Upper lobe of left lung (tissue), 6 donors: ENCODE measurements at regions not wholly inside any gene's neighbourhood (a gene's known extent, or its start where the extent isn't known, plus 50 kb on each side); places are given as distances from the start of the nearest gene placed in this dataset.

ENCODE experiments used
- ATAC-seq, 2 donors: fragments of 200-7000 bp; cut with Tn5 transposase; one replicate each; pipeline ENCODE4 v1.9.1; 2022; ENCODE audit warnings: mild to moderate bottlenecking in 2 of 2, moderate library complexity in 2 of 2; ENCODE audit not compliant: low FRiP score in 2 of 2
- DNase-seq, 2 donors: peaks; one replicate each; pipeline ENCODE4 v3.0.0-alpha.2; 2019 to 2020
- H3K27ac ChIP-seq, 4 donors: fragments of 200-600 bp; sonication (generic); one replicate each; pipeline ENCODE4 v1.5.1; 2016 to 2019
- H3K27me3 ChIP-seq, 4 donors: fragments of 200-600 bp; sonication (generic); one replicate each; pipeline ENCODE4 v1.5.1; 2017 to 2019
- H3K36me3 ChIP-seq, 4 donors: fragments of 200-600 bp; sonication (generic); one replicate each; pipeline ENCODE4 v1.5.1; 2016 to 2019
- H3K4me1 ChIP-seq, 4 donors: fragments of 200-600 bp; sonication (generic); one replicate each; pipeline ENCODE4 v1.5.1; 2018 to 2019
- H3K4me3 ChIP-seq, 4 donors: fragments of 200-600 bp; sonication (generic); one replicate each; pipeline ENCODE4 v1.5.1; 2017 to 2019; ENCODE audit warnings: mild to moderate bottlenecking in 2 of 4, moderate library complexity in 1 of 4
- H3K9me3 ChIP-seq, 4 donors: fragments of 200-600 bp; sonication (generic); one replicate each; pipeline ENCODE4 v1.5.1; 2018 to 2019
- CTCF ChIP-seq, 6 experiments: fragments of 450-650 bp in 4 of 6; fragments of 200-600 bp in 2 of 6; sonication (generic) in 2 of 6; IDR thresholded peaks; one replicate each; pipeline ENCODE4 v1.5.1; 2016 to 2019; ENCODE audit warnings: antibody characterized with exemption in 6 of 6
- EP300 ChIP-seq, 4 donors: sonication (generic); formaldehyde crosslinking; IDR thresholded peaks; one replicate each; pipeline ENCODE4 v1.5.1; 2017; ENCODE audit warnings: antibody characterized with exemption in 4 of 4, control low read depth in 2 of 4
- POLR2A ChIP-seq, 4 donors: fragments of 450-650 bp; IDR thresholded peaks; one replicate each; pipeline ENCODE4 v1.5.1; 2016 to 2017; ENCODE audit warnings: antibody characterized with exemption in 4 of 4, mild to moderate bottlenecking in 2 of 4
- POLR2AphosphoS5 ChIP-seq, 2 donors: sonication (generic); formaldehyde crosslinking; IDR thresholded peaks; one replicate each; pipeline ENCODE4 v1.5.1; 2017; ENCODE audit warnings: antibody characterized with exemption in 2 of 2
- WGBS, 2 donors: methylation state at CpG; one replicate each; pipeline ENCODE4 v1.1.5; 2017 to 2018; 5-methylcytosine and 5-hydroxymethylcytosine counted together
- donor health status: DM: no; HTN: no; CAD: no; lungs with moderate emphysema.
- donor health status: DM: no; HTN: yes; CAD: no; lungs with severe emphysema.

GRCh38 chr18:6653880-6654279 is 75.6 kb upstream of the ARHGAP28 start:
- Histone ChIP-seq H3K36me3 (no peaks in the 10 kb centered on the region), H3K9me3 (no peaks in the 10 kb centered on the region), H3K27ac (no peak overlapping the region), H3K4me1 (peaks cover 0 to 5% (median 0%) of the 10 kb centered on the region in 4 donors), H3K4me3 (no peak overlapping the region), H3K27me3 (no peaks in the 10 kb centered on the region)
- no peak for DNase-seq
- ATAC-seq: no peak
- TF ChIP-seq POLR2A (IDR thresholded peaks at IDR 0.05): no peak
- TF ChIP-seq POLR2AphosphoS5 (IDR thresholded peaks at IDR 0.05): no peak
- no peak for TF ChIP-seq CTCF (IDR thresholded peaks at IDR 0.05)
- no peak for TF ChIP-seq EP300 (IDR thresholded peaks at IDR 0.05)
- 67 to 70% methylated on average over 2 of the region's 2 CpGs for WGBS, 2 donors

- DNase-seq (no peak), ATAC-seq (no peak)
- Histone ChIP-seq H3K36me3 (no peaks in the 10 kb centered on the region), H3K4me1 (no peaks in the 10 kb centered on the region), H3K4me3 (no peak overlapping the region), H3K9me3 (no peaks in the 10 kb centered on the region), H3K27ac (no peak overlapping the region), H3K27me3 (no peaks in the 10 kb centered on the region)
- TF ChIP-seq POLR2A (IDR thresholded peaks at IDR 0.05) (no peak), CTCF (IDR thresholded peaks at IDR 0.05) (no peak), EP300 (IDR thresholded peaks at IDR 0.05) (no peak), POLR2AphosphoS5 (IDR thresholded peaks at IDR 0.05) (no peak)
- 68 to 73% methylated on average over 7 of the region's 7 CpGs for WGBS, 2 donors
Observed at GRCh38 chr18:6659963-6660725, 69.4 kb upstream of the ARHGAP28 start.

DNA sequence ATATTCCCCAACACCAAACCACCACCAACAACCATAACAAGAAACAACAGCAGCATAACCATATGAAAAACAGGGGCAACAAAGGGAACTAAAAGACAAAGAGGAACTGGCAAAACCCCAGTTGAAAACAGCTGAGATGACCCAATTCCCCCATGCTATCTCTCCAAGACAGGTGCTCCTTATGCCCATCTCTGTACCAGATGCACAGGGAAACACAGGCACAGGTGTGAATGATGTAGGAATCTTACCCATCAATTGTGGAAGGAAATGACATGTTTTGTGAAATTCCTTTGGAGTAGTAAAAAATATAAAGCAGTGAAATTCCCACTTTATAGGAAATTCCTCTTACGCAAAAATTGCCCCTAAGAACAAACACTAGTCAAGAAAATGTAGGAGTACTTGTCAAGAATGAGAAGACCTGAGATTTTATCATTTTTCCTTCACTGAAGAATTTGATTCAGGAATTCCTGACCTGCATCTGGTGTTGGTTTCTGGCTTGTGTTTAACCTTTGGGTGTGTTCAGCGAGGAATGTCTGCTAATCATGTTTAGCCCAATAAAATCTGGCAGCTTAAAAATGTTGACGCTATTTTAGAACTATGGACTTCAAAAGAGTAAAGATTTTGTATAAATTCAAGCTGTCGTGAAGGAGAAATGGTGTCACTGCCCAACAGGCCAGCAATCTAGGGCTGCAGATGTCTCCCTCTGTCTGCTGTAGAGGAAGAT is 67.7 kb upstream of the ARHGAP28 start:
- WGBS, 2 donors: 49 to 52% methylated on average over 4 of the region's 4 CpGs
- Histone ChIP-seq H3K27me3 (no peaks in the 10 kb centered on the region), H3K27ac (no peak overlapping the region), H3K9me3 (no peaks in the 10 kb centered on the region), H3K36me3 (no peaks in the 10 kb centered on the region), H3K4me1 (no peaks in the 10 kb centered on the region), H3K4me3 (no peak overlapping the region)
- no peak for DNase-seq
- ATAC-seq: no peak
- TF ChIP-seq POLR2A (IDR thresholded peaks at IDR 0.05): no peak
- no peak for TF ChIP-seq EP300 (IDR thresholded peaks at IDR 0.05)
- TF ChIP-seq POLR2AphosphoS5 (IDR thresholded peaks at IDR 0.05): no peak
- TF ChIP-seq CTCF (IDR thresholded peaks at IDR 0.05): no peak

GRCh38 chr18:6666012-6666685 is 63.4 kb upstream of the ARHGAP28 start:
- DNase-seq (no peak), ATAC-seq (no peak)
- Histone ChIP-seq H3K27ac (no peak overlapping the region), H3K4me1 (no peaks in the 10 kb centered on the region), H3K4me3 (no peak overlapping the region), H3K9me3 (no peaks in the 10 kb centered on the region), H3K36me3 (no peaks in the 10 kb centered on the region), H3K27me3 (no peaks in the 10 kb centered on the region)
- TF ChIP-seq CTCF (IDR thresholded peaks at IDR 0.05) (no peak), POLR2AphosphoS5 (IDR thresholded peaks at IDR 0.05) (no peak), POLR2A (IDR thresholded peaks at IDR 0.05) (no peak), EP300 (IDR thresholded peaks at IDR 0.05) (no peak)
- WGBS, 2 donors: 64 to 80% methylated on average over 3 of the region's 3 CpGs
